GM11168 (cell line): ENCODE measurements at regions not wholly inside any gene's neighbourhood (a gene's known extent, or its start where the extent isn't known, plus 50 kb on each side); places are given as distances from the start of the nearest gene placed in this dataset.

Source experiments
- in situ Hi-C: fragments of 300-500 bp; cut with MboI; formaldehyde crosslinking; loops from one replicate; pipeline ENCODE4 v1.12.0; 2022; ENCODE audit warnings: low sequenced_read_pairs; ENCODE audit not compliant: unreplicated experiment

DNA sequence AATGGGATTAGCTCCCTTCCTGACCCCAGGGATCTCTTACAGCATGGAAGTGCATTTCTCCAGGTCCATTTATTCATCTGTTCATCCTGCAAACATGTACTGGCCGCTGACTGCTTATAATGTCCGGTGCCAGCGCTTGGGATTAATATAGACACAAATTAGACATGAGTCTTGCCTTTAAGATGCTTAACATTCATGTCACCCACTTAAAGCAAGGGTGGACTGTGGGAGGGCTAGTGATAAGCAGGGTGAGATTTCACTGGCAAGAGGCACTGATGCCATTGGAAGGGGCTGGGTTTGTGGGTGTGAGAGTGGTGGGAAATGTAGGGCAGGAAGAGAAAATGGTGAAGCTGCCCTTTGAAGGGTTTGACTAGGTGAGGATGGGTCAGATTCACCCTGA is 92.2 kb upstream of the MPHOSPH6 start:
- in situ Hi-C loops = loop anchor here (10.0 kb wide), 1 partner anchor 193 kb away; no protein-coding TSS in a partner anchor

DNA sequence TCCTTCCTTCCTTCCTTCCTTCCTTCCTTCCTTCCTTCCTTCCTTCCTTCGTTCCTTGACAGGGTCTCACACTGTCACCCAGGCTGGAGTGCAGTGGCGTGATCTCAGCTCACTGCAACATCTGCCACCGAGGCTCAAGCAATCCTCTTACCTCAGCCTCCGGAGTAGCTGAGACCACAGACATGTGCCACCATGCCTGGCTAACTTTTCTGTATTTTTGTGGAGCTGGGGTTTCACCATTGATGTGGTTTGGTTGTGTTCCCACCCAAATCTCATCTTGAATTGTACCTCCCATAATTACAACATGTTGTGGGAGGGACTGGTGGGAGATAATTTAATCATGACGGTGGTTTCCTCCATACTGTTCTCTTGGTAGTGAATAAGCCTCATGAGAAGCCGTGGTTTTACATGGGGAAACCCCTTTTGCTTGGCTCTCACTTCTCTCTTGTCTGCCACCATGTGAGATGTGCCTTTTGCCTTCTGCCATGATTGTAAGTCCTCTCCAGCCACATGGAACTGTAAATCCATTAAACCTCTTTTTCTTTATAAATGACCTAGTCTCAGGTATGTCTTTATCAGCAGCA is 90.3 kb upstream of the MPHOSPH6 start:
- in situ Hi-C loops = loop anchor here (10.0 kb wide), 1 partner anchor 194 kb away; no protein-coding TSS in a partner anchor

GRCh38 chr16:82259731-82260130 is 89.7 kb upstream of the MPHOSPH6 start:
- in situ Hi-C loops = loop anchor here (10.0 kb wide), 1 partner anchor 195 kb away; no protein-coding TSS in a partner anchor

DNA sequence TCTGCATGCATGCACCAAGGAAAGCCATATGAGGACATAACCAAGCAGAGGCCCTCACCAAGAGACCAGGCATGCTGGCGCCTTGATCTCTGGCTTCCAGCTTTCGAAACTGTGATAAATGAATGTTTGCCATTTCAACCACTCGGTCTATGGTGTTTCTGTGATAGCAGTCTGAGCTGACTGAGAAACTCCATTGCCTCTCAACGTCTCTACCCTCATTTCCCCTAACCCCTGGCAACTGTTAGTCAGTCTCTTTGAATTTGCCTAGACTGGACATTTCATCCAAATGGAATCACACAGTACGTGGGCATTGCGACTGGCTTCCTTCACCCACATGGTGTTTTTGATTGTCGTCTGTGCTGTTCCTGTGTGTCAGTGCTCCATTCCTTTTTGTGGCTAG is 88.0 kb upstream of the MPHOSPH6 start:
- in situ Hi-C loops = no loop called here

GRCh38 chr16:82252582-82252981 is 82.6 kb upstream of the MPHOSPH6 start:
- in situ Hi-C loops = no loop called here

DNA sequence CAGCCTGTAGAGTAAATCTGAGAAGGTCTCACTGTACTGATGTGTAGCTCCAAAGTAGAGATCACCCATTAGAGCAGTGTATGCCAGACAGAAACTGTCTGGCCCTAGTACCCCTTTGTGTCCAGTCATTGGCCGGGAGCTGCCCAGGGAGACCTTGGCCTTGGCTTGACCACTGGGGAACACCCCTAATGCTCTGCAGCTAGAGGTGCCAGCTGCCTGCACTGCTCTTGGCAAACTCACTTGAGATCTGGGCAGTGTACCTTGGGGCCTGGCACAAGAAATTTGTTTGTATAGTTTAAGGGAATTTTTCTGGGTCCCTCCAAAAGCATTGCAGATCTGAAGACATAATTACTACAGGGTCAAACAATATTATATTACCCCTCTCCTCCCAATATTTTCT is 78.7 kb upstream of the MPHOSPH6 start:
- in situ Hi-C loops = no loop called here

DNA sequence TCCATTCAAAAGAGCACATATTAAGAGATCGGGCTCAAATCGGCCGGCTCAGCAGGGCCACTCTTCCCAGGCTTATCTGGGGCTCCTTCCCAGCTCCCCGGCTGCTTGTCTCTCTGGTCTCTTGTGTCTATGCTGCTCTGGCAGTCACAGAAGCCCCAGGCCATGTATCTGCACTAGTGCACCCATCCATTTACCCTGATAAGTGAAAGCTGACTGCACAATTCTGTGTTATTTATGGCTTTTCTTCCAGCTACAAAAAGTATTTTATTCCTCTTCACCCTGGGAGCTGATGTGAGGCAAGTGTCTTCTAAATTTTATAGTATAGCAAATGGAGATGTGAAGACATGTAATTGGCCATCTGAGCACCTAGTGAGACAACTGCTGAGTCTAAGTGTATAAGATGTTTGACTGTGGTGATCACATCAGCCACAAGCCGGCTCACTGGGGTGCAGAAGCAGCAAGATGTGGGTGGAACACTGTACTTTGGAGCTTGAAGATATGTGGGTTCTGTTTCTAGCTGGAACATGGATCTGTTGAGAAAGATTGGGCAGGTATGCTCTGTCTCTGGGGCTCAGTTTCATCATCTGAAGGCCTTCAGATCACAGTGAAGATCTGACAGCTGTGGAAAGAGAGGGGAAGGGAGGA is 78.1 kb upstream of the MPHOSPH6 start:
- in situ Hi-C loops = no loop called here

GRCh38 chr16:82242201-82242600 is 72.2 kb upstream of the MPHOSPH6 start:
- in situ Hi-C loops = no loop called here

DNA sequence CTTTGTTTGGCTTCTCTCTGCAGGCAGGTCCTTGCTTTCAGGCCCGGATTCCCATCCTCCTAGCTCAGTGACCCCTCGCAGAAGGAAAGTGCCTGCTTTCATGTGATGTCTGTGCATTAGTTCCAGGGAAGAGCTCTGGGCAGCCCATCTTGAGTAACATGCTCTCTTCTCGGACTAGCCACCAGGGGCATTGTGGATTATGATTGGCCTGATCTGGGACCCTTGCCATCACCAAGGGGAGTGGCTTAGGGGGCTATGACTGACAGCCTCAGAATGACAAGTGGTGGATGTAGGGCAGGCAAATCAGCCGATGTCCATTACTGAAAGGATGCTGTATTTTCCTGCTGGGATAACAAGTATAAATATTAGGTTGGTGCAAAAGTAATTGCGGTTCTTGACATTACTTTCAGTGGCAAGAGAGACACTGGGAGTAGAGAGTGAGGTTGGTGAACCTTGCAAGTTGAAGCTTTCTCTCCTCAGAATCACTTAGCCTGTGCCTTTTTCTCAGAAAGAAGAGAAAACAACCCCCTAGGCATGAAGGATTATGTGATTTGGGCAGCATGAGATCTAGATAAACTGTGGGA is 71.5 kb upstream of the MPHOSPH6 start:
- in situ Hi-C loops = no loop called here

GRCh38 chr16:82240111-82240510 is 70.1 kb upstream of the MPHOSPH6 start:
- in situ Hi-C loops = no loop called here

DNA sequence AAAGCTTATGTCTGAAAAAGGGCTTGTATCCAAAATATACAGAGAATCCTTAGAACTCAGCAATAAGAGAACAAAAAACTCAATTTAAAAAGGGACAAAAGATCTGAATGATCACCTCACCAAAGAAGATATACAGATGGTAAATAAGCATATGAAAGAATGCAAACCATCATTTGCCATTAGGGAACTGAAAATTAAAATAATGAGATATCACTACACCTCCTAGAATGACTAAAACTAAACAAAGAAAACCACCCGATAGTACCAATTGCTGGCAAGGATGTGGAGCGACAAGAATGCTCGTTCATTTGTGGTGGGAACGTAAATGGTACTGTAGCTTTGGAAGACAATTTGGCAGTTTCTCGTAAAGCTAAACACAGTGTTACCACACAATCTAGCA is 66.9 kb upstream of the MPHOSPH6 start:
- in situ Hi-C loops = no loop called here

- in situ Hi-C loops = no loop called here
These were observed 66.4 kb upstream of the MPHOSPH6 start for GRCh38 chr16:82236415-82236814.

- in situ Hi-C loops = no loop called here
These were observed 62.8 kb upstream of the MPHOSPH6 start for GRCh38 chr16:82232806-82233205.

DNA sequence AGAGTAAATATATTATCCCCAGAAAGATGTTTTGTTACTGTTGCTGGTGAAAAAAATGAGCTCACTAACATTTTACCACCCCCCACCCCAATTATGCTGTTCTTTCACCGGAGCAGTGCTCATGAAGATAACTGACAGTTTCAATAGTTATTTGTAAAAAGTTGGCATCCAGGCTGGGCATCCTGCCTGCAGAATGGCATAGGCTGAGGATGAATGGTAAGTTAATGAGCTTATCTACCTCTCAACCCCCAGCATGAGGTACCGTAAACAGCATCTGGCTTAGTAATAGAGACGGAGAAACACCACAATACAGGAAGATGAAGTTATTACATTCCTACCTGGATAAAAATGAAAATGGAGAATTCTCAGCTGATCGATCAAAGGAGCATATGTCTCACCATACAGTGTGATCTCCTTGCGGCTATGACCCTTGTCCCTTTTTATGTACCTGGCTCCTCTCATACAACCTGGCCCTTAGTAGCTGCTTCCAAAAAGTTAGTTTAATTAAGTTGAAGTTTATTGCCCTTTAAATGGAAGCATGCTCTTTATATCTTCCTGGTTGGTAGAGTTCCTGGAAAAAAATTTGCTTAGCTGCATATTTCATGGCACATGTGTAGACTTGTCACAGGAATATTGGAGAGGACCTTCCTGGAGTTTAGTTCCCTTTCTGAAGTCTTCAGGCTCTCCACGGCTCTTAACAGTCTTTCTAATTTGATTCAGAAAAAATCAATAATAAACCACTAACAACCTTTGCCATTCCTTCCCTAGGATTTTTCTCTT is 61.2 kb upstream of the MPHOSPH6 start:
- in situ Hi-C loops = no loop called here

- in situ Hi-C loops = no loop called here
These were observed 60.0 kb upstream of the MPHOSPH6 start for GRCh38 chr16:82229800-82230619.

DNA sequence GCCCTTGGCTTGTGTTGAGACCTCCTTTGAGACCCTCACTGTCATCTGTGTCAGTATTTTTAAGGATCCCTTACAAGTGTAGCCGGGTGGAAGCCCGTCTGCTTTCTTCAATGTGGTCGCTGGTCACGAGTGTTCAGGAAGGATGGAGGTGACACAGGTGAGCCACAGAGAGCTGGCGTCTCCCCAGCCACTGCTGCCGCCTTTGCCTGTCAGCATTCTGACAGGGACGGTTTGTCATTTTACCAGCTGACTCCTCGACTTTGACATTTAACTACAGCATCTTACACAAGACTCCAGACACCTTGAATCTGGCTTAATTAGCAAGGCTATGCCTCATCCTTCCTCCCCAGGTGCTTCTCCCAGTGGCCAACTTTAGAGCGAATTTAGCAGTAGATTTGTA is 56.3 kb upstream of the MPHOSPH6 start:
- in situ Hi-C loops = no loop called here

- in situ Hi-C loops = no loop called here
These were observed 54.8 kb upstream of the MPHOSPH6 start for GRCh38 chr16:82224821-82225220.

GRCh38 chr16:82220541-82220940 is 50.5 kb upstream of the MPHOSPH6 start:
- in situ Hi-C loops = no loop called here
